OCI-LY1 (cell line): ENCODE measurements at regions not wholly inside any gene's neighbourhood (a gene's known extent, or its start where the extent isn't known, plus 50 kb on each side); places are given as distances from the start of the nearest gene placed in this dataset.

Experiments used
- CTCF ChIP-seq: fragments of 200-600 bp; sonication (generic), shearing (Covaris generic); IDR thresholded peaks from 2 replicates; pipeline ENCODE4 v1.5.1; 2017; ENCODE audit warnings: mild to moderate bottlenecking, antibody characterized with exemption, low read length, moderate library complexity, mixed read lengths
- EZH2 ChIP-seq: fragments of 200-600 bp; sonication (generic), shearing (Covaris generic); IDR thresholded peaks from 2 replicates; pipeline ENCODE4 v1.8.0; 2017; ENCODE audit warnings: borderline replicate concordance, mixed run types, mild to moderate bottlenecking, antibody characterized with exemption, low read length, moderate library complexity, mixed read lengths

- no peak for TF ChIP-seq CTCF
- no peak for TF ChIP-seq EZH2
Observed at GRCh38 chr5:56673171-56673570, 142.2 kb upstream of the MAP3K1 start.
